ENCODE measurements at regions not wholly inside any gene's neighbourhood (a gene's known extent, or its start where the extent isn't known, plus 50 kb on each side); places are given as distances from the start of the nearest gene placed in this dataset.

- no peak for ATAC-seq
- TF ChIP-seq ZNF565 (CRISPR knock-in tag; conservative IDR thresholded peaks at IDR 0.05; ENCODE audit: low read depth), result no peak
- TF ChIP-seq ZC3H10 (CRISPR knock-in tag; IDR thresholded peaks at IDR 0.05), result no peak
- TF ChIP-seq OSR1 (CRISPR knock-in tag; IDR thresholded peaks at IDR 0.05), result no peak
- no peak for TF ChIP-seq CSDC2 (CRISPR knock-in tag; IDR thresholded peaks at IDR 0.05)
- TF ChIP-seq PPARA (CRISPR knock-in tag; IDR thresholded peaks at IDR 0.05; ENCODE audit: borderline replicate concordance), result no peak
- no peak for TF ChIP-seq CSRNP3 (CRISPR knock-in tag; IDR thresholded peaks at IDR 0.05)
Measured at GRCh38 chr11:29641201-29641600, 375.6 kb downstream of the KCNA4 start.

GRCh38 chr11:29634744-29635143 lies 382.1 kb downstream of the KCNA4 start:
- no peak for ATAC-seq
- no peak for TF ChIP-seq OSR1 (CRISPR knock-in tag; IDR thresholded peaks at IDR 0.05)
- TF ChIP-seq RARB (CRISPR knock-in tag; IDR thresholded peaks at IDR 0.05), result no peak
- TF ChIP-seq GLIS3 (CRISPR knock-in tag; IDR thresholded peaks at IDR 0.05), result no peak
- no peak for TF ChIP-seq CREB5 (CRISPR knock-in tag; IDR thresholded peaks at IDR 0.05; ENCODE audit: low read depth)
- no peak for TF ChIP-seq ESRRG (CRISPR knock-in tag; IDR thresholded peaks at IDR 0.05)
- TF ChIP-seq PATZ1 (CRISPR knock-in tag; IDR thresholded peaks at IDR 0.05; ENCODE audit: borderline replicate concordance), result no peak
- TF ChIP-seq CSRNP3 (CRISPR knock-in tag; IDR thresholded peaks at IDR 0.05), result no peak
- TF ChIP-seq ISL1 (CRISPR knock-in tag; IDR thresholded peaks at IDR 0.05), result no peak
- TF ChIP-seq BACH2 (CRISPR knock-in tag; IDR thresholded peaks at IDR 0.05; ENCODE audit: borderline replicate concordance), result no peak
- no peak for TF ChIP-seq ZFP30 (CRISPR knock-in tag; IDR thresholded peaks at IDR 0.05)
- TF ChIP-seq ZNF565 (CRISPR knock-in tag; conservative IDR thresholded peaks at IDR 0.05; ENCODE audit: low read depth), result no peak
- no peak for TF ChIP-seq ARNTL (CRISPR knock-in tag; IDR thresholded peaks at IDR 0.05; ENCODE audit: borderline replicate concordance, low read depth)
- no peak for TF ChIP-seq ZFP3 (CRISPR knock-in tag; IDR thresholded peaks at IDR 0.05)
- TF ChIP-seq TSHZ2 (CRISPR knock-in tag; IDR thresholded peaks at IDR 0.05), result no peak
- TF ChIP-seq SNAI2 (CRISPR knock-in tag; IDR thresholded peaks at IDR 0.05), result no peak
- TF ChIP-seq TCF4 (CRISPR knock-in tag; IDR thresholded peaks at IDR 0.05; ENCODE audit: borderline replicate concordance), result no peak

- ATAC-seq, result no peak
- TF ChIP-seq BACH2 (CRISPR knock-in tag; IDR thresholded peaks at IDR 0.05; ENCODE audit: borderline replicate concordance) (no peak), POU6F1 (CRISPR knock-in tag; IDR thresholded peaks at IDR 0.05; ENCODE audit: borderline replicate concordance, low read depth) (no peak), SNAI2 (CRISPR knock-in tag; IDR thresholded peaks at IDR 0.05) (no peak), TSHZ2 (CRISPR knock-in tag; IDR thresholded peaks at IDR 0.05) (no peak), CSDC2 (CRISPR knock-in tag; IDR thresholded peaks at IDR 0.05) (no peak), ZNF8 (CRISPR knock-in tag; IDR thresholded peaks at IDR 0.05) (no peak), ZFP3 (CRISPR knock-in tag; IDR thresholded peaks at IDR 0.05) (no peak), PATZ1 (CRISPR knock-in tag; IDR thresholded peaks at IDR 0.05; ENCODE audit: borderline replicate concordance) (no peak), RARB (CRISPR knock-in tag; IDR thresholded peaks at IDR 0.05) (no peak), PPARA (CRISPR knock-in tag; IDR thresholded peaks at IDR 0.05; ENCODE audit: borderline replicate concordance) (no peak), TCF4 (CRISPR knock-in tag; IDR thresholded peaks at IDR 0.05; ENCODE audit: borderline replicate concordance) (no peak)
Measured at GRCh38 chr11:29634244-29634643, 382.6 kb downstream of the KCNA4 start.
